ENCODE measurements at regions not wholly inside any gene's neighbourhood (a gene's known extent, or its start where the extent isn't known, plus 50 kb on each side); places are given as distances from the start of the nearest gene placed in this dataset.
"Not testable (repeated sequence)": the region's sequence is repeated elsewhere in the genome, so short reads cannot be mapped to it uniquely, and the experiment has no call there.

DNA sequence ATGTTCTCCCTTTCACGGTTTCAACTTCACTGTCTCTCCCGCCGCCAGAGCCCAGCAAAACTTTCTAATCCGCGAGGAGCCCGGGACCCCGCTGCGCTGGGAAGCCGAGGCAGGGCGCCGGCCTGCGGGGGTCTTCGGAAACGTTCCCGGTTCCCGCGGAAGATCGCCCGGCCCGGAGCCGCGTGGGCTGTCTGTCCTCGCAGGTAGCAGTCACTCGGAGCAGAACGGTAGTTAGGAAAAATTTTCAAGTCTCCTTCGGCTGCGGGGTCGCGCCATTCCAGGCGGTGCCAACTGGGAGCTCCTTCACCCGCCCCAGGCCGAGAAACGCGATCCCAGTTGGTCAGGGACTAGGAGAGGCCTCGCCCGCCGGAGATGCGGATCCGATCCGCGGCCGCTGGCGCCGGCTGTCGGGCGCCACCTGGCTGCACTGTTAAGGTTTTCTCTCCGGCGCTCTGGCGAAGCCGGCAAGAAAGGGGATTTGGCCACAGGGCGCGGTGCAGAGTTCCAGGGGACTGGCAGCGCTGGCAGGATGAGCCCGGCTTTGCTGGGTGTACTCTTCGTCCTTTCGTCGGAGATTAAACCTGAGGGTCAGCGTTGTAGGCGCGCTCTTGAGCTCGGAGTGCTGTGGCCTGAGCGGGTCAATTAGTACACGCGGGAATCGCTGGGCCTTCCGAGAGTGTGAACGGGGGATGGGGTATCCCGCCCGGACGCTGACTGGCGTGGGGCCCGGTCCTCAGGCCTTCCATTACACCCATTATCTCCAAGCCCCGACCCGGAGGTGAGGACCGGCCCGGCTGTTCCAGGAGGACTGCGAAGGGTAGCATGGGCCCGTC, 135.4 kb downstream of the KCNJ12 start:
- H3K4me3 ChIP-seq (replicated peaks; ENCODE audit: low read depth, low read length): peak overlapping the region; percentile 60
- DNase-seq (ENCODE audit: low read depth): peak; percentile 85
- TF ChIP-seq, protein P1, sequence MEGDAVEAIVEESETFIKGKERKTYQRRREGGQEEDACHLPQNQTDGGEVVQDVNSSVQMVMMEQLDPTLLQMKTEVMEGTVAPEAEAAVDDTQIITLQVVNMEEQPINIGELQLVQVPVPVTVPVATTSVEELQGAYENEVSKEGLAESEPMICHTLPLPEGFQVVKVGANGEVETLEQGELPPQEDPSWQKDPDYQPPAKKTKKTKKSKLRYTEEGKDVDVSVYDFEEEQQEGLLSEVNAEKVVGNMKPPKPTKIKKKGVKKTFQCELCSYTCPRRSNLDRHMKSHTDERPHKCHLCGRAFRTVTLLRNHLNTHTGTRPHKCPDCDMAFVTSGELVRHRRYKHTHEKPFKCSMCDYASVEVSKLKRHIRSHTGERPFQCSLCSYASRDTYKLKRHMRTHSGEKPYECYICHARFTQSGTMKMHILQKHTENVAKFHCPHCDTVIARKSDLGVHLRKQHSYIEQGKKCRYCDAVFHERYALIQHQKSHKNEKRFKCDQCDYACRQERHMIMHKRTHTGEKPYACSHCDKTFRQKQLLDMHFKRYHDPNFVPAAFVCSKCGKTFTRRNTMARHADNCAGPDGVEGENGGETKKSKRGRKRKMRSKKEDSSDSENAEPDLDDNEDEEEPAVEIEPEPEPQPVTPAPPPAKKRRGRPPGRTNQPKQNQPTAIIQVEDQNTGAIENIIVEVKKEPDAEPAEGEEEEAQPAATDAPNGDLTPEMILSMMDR (IDR thresholded peaks at IDR 0.05; ENCODE audit: low read length, missing control alignments): peak; percentile 63

DNA sequence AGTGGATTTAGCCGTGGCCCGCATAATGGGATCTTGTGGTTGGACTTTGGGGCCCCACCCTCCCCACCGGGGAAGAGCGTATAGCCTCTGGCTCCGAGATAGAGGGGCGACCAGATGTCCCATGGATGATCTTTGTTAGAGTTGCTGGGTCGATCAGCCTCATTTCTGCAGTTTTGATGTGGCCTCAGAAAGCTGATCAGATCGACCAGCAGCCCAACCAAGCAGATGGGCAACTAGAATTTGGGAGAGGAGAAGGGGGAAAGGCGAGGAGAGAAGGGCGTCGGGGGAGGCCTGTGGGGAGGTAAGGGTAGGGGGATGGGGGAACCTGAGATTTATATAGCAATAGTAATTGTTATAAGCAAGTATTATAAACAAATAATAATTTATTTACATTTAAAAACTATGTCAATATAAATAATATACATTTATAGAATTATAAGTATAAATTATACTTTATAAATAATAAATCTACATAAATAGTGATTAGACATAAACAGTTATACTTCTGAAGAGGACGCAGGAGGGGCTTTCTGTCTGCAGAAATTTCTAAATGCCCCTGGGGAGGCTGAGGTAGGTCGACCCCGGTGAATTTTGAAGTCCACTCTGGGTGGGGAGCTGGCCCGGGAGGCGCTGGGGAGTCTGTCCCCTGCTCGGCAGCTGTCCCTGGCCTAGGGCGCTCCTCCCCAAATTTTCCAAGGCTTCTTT, 136.3 kb downstream of the KCNJ12 start:
- TF ChIP-seq, protein P1 (IDR thresholded peaks at IDR 0.05; ENCODE audit: low read length, missing control alignments): no peak
- H3K4me3 ChIP-seq (replicated peaks; ENCODE audit: low read depth, low read length): no peak overlapping the region
- no peak for DNase-seq (ENCODE audit: low read depth)

DNA sequence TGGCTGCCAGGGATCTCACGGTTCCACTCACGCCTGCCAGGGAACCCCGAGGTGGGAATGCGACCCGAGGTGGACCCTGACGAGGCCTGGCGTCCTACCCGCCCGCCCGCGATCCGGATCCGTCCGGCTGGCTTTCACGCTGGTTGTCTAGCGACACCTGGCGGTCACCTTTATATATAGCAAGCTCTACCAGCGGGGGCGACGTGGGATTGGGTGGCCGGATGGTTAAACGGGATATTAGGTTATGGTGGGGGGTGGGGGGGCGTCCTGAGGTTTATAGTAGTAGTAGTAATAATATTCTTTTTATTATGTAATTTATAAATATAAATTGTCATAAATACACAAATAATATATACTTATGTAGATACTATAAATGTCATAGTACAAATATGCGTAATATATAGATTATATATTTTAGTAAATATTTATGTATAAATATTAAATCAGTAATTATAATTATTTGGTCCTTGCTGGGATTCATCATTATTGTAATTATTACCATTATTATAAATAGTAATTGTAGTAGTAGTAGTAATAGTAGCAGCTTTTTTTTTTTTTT, 136.9 kb downstream of the KCNJ12 start:
- TF ChIP-seq, protein P1 (IDR thresholded peaks at IDR 0.05; ENCODE audit: low read length, missing control alignments): peak; percentile 66
- DNase-seq (ENCODE audit: low read depth): peak; percentile 77
- no peak overlapping the region for H3K4me3 ChIP-seq (replicated peaks; ENCODE audit: low read depth, low read length)

DNA sequence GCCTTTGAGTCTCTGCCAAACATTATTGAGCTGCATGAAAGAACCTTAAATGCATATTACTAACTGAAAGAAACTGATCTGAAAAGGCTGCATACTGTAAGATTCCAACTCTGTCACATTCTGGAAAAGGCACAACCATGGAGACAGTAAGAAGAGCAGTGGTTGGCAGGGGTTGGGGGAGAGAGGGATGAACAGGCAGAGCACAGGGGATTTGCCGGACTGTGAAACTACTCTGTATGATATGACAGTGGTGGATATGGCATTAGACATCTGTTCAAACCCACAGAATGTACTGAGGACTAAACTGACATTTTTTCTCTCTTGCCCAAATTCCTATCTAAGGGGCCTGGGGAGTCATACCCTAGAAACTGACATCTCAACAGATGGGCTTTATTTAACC, 138.4 kb downstream of the KCNJ12 start:
- not testable (repeated sequence) for H3K4me3 ChIP-seq (replicated peaks; ENCODE audit: low read depth, low read length); DNase-seq (ENCODE audit: low read depth)

DNA sequence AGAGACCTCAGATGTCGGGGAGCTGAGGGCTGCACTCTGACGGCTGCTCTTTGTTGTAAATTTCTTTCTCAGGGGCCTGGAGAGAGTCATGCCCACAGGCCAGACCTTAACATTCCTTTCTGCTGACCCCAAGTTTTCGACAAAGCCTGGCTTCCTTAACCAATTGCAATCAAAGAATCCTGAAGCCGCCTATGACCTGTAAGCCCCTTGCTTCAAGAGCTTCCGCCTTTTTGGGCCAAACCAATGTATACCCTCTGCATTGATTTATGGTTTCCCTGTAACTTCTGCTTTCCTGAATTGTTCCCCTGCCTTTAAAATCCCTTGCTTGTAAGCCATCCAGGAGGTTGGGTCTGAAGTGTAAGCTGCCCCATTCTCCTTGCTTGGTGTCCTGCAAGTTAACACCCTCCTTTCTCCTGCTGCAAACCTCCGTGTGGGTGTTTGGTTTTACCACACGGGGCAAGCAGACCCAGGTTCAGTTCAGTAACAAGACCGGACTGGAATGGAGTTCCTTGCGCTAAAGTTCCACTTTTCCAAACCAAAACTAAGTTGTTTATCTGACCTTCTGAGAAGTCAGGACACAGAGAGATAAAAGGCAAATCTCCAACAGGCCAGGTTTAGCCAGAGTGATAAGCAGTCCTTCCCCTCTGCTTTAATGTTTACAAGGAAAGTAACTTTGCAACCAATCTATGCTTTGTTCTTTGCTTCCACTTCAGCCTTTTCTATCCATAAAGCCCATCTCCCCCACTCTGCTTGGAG, 141.6 kb downstream of the KCNJ12 start:
- no peak for DNase-seq (ENCODE audit: low read depth)
- no peak overlapping the region for H3K4me3 ChIP-seq (replicated peaks; ENCODE audit: low read depth, low read length)
- TF ChIP-seq, protein P1 (IDR thresholded peaks at IDR 0.05; ENCODE audit: low read length, missing control alignments): no peak

DNA sequence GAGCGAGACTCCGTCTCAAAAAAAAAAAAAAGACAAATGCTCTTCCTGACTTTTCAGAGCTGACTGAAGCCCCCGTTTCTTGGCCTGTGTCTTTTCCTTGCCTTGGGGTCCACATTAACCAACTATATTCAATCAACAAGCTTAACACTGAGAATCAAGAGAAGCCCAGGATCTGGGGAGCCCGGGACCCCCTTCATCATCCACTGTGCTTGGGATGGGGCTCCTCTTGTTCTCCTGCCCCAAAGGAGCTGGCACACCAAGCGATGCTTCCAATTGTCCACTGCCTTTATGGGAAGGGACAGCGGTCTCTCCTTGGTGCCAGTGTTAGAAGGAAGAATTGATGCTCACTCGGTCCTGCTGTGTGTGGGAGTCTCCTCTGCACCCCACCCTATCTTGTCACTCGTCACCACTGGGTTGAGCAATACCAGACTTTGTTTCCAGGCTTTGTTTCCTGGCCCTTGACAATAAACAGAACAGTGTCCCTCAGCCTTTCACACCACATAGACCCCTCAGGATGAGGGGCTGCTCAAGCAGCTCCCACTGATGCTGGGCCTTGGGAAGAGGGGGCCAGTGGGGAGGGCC, 146.7 kb downstream of the KCNJ12 start:
- DNase-seq (ENCODE audit: low read depth): no peak
- TF ChIP-seq, protein P1 (IDR thresholded peaks at IDR 0.05; ENCODE audit: low read length, missing control alignments): no peak
- no peak overlapping the region for H3K4me3 ChIP-seq (replicated peaks; ENCODE audit: low read depth, low read length)

Measured in fibroblast of pulmonary artery (primary cell).